ENCODE measurements at regions not wholly inside any gene's neighbourhood (a gene's known extent, or its start where the extent isn't known, plus 50 kb on each side); places are given as distances from the start of the nearest gene placed in this dataset.

GRCh38 chr2:88828397-88829137 is 137.1 kb downstream of the RPIA start:
- H3K36me3 ChIP-seq (ENCODE audit: control insufficient read depth, insufficient read depth, low read length) = no peaks in the 10 kb centered on the region
- H3K4me3 Mint-ChIP-seq = no peak overlapping the region
- no peaks in the 10 kb centered on the region for H3K27me3 Mint-ChIP-seq (ENCODE audit: insufficient read depth)
- H3K4me3 ChIP-seq (ENCODE audit: low read length) = no peak overlapping the region
- no peak overlapping the region for H3K27ac Mint-ChIP-seq
- WGBS, 2 experiments (ENCODE audit: insufficient coverage in 1 of 2, insufficient read length in 1 of 2) = 87 to 95% methylated on average over 3 to 13 of the region's 13 CpGs
- H3K36me3 Mint-ChIP-seq (ENCODE audit: low read depth) = no peaks in the 10 kb centered on the region
- H3K4me1 Mint-ChIP-seq = no peaks in the 10 kb centered on the region
- H3K27me3 ChIP-seq (ENCODE audit: control insufficient read depth, insufficient read depth, low read length, poor library complexity, severe bottlenecking) = no peaks in the 10 kb centered on the region
- no peak for DNase-seq
- H3K9me3 Mint-ChIP-seq = peaks cover 56% of the 10 kb centered on the region
- no peaks in the 10 kb centered on the region for H3K9me3 ChIP-seq (ENCODE audit: control insufficient read depth, low read length)
- no peak overlapping the region for H3K9ac ChIP-seq (ENCODE audit: extremely low read depth, low read length, poor library complexity, severe bottlenecking)
- no peak overlapping the region for H3K27ac ChIP-seq (ENCODE audit: low read depth, low read length)
- TF ChIP-seq CTCF (conservative IDR thresholded peaks at IDR 0.05) = no peak
- no peaks in the 10 kb centered on the region for H3K4me1 ChIP-seq (ENCODE audit: control insufficient read depth, insufficient read depth, low read length)

- H3K9ac ChIP-seq (ENCODE audit: extremely low read depth, low read length, poor library complexity, severe bottlenecking) = no peak overlapping the region
- no peaks in the 10 kb centered on the region for H3K27me3 ChIP-seq (ENCODE audit: control insufficient read depth, insufficient read depth, low read length, poor library complexity, severe bottlenecking)
- DNase-seq = no peak
- WGBS, 2 experiments (ENCODE audit: insufficient coverage in 1 of 2, insufficient read length in 1 of 2) = 75 to 90% methylated on average over 4 to 5 of the region's 5 CpGs
- H3K27me3 Mint-ChIP-seq (ENCODE audit: insufficient read depth) = no peaks in the 10 kb centered on the region
- no peak overlapping the region for H3K27ac Mint-ChIP-seq
- H3K27ac ChIP-seq (ENCODE audit: low read depth, low read length) = no peak overlapping the region
- H3K9me3 Mint-ChIP-seq = peaks cover 47% of the 10 kb centered on the region
- no peak overlapping the region for H3K4me3 Mint-ChIP-seq
- H3K36me3 Mint-ChIP-seq (ENCODE audit: low read depth) = no peaks in the 10 kb centered on the region
- no peaks in the 10 kb centered on the region for H3K36me3 ChIP-seq (ENCODE audit: control insufficient read depth, insufficient read depth, low read length)
- TF ChIP-seq CTCF (conservative IDR thresholded peaks at IDR 0.05) = no peak
- no peaks in the 10 kb centered on the region for H3K4me1 ChIP-seq (ENCODE audit: control insufficient read depth, insufficient read depth, low read length)
- no peaks in the 10 kb centered on the region for H3K9me3 ChIP-seq (ENCODE audit: control insufficient read depth, low read length)
- H3K4me3 ChIP-seq (ENCODE audit: low read length) = no peak overlapping the region
- no peaks in the 10 kb centered on the region for H3K4me1 Mint-ChIP-seq
These were observed 138.4 kb downstream of the RPIA start for GRCh38 chr2:88829607-88830463.

GRCh38 chr2:88831071-88831791 is 139.8 kb downstream of the RPIA start:
- TF ChIP-seq CTCF (conservative IDR thresholded peaks at IDR 0.05) = no peak
- no peak for DNase-seq
- no peak overlapping the region for H3K4me3 Mint-ChIP-seq
- H3K27ac ChIP-seq (ENCODE audit: low read depth, low read length) = no peak overlapping the region
- no peaks in the 10 kb centered on the region for H3K4me1 Mint-ChIP-seq
- peaks cover 40% of the 10 kb centered on the region for H3K9me3 Mint-ChIP-seq
- H3K27me3 ChIP-seq (ENCODE audit: control insufficient read depth, insufficient read depth, low read length, poor library complexity, severe bottlenecking) = no peaks in the 10 kb centered on the region
- no peak overlapping the region for H3K27ac Mint-ChIP-seq
- H3K27me3 Mint-ChIP-seq (ENCODE audit: insufficient read depth) = no peaks in the 10 kb centered on the region
- no peaks in the 10 kb centered on the region for H3K9me3 ChIP-seq (ENCODE audit: control insufficient read depth, low read length)
- no peak overlapping the region for H3K4me3 ChIP-seq (ENCODE audit: low read length)
- H3K4me1 ChIP-seq (ENCODE audit: control insufficient read depth, insufficient read depth, low read length) = no peaks in the 10 kb centered on the region
- no peaks in the 10 kb centered on the region for H3K36me3 Mint-ChIP-seq (ENCODE audit: low read depth)
- no peaks in the 10 kb centered on the region for H3K36me3 ChIP-seq (ENCODE audit: control insufficient read depth, insufficient read depth, low read length)
- H3K9ac ChIP-seq (ENCODE audit: extremely low read depth, low read length, poor library complexity, severe bottlenecking) = no peak overlapping the region
- WGBS, 2 experiments (ENCODE audit: insufficient coverage in 1 of 2, insufficient read length in 1 of 2) = 53% methylated on average over 6 of the region's 6 CpGs; no CpG with 5 or more reads in 1 of the 2 experiments
